GM18508 (cell line): ENCODE measurements at regions not wholly inside any gene's neighbourhood (a gene's known extent, or its start where the extent isn't known, plus 50 kb on each side); places are given as distances from the start of the nearest gene placed in this dataset.

Experiments
- ATAC-seq: cut with Tn5 transposase; IDR thresholded peaks from one replicate; pipeline ENCODE4 v1.9.1; 2021; ENCODE audit warnings: moderate number of reproducible peaks; ENCODE audit not compliant: insufficient read depth, unreplicated experiment

DNA sequence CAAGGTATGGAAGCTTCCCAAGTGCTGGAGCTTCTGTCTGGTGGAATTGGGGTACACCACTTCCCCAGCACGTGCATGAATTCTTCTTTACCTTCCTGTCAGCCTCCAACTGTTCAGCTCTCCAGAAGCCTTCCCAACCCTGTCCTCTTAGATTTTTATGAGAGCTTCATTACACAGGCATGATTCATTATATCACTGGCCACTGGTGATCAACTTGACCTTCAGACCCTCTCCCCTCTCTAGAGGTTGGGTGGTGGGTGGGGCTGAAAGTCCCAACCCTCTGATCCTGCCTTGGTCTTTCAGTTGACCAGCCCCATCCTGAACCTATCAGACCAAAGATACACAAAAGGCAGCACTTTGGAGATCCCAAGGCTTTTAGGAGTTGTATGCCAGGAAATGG lies 795.7 kb upstream of the SOX9 start:
- no peak for ATAC-seq

- ATAC-seq, result no peak
Observed at GRCh38 chr17:71325886-71326285, 794.9 kb upstream of the SOX9 start.

GRCh38 chr17:71327376-71328059 lies 793.3 kb upstream of the SOX9 start:
- no peak for ATAC-seq

DNA sequence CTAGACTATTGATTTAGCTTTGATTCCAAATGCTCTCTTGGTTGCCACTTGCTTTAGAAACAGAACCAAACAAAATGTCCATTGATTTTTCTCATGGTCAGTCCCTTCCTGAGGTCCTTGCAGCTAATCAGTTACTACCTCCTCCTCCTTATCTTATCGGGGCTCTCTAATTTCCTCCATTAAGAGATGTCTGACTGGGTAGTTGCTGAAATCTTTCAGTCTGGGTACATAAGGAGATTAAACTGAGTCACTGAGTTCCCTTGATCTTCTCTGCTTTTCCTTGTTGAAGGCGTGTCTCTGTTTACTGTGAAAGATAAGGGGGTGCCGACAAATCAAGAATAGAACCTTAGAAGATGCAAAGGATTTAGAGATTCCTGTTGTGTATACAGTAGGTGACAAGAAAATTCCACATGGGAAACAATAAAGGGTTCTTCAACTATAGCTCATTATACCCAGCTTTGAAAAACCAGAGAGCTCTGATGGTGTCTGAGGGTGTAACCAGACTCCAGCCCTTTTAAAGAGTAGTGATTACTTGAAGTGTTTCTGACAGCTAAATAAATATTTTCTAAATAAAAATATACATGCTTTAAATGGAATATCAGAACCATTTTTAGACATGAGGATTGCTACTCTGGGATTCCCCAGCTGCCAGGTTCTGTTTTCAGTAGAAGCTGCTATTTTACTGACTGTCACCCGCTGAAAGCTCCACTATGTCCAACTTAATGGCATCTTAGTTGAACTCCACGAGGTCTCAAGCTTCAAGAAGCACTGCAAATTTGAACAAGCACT lies 791.3 kb upstream of the SOX9 start:
- ATAC-seq, result no peak

DNA sequence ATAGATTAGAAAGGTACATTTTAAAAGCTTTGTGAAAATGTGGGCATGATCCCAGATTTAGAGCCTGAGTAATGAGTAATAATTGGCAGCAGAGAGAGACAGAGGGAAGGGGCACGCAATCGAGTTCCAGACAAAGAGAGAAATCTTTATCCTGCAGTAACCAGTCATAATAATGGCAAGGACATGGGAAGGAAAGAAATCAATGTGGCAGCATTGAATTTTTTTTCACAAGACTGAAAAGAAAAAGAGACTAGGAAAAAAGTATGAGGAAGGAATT lies 790.8 kb upstream of the SOX9 start:
- ATAC-seq, result no peak

DNA sequence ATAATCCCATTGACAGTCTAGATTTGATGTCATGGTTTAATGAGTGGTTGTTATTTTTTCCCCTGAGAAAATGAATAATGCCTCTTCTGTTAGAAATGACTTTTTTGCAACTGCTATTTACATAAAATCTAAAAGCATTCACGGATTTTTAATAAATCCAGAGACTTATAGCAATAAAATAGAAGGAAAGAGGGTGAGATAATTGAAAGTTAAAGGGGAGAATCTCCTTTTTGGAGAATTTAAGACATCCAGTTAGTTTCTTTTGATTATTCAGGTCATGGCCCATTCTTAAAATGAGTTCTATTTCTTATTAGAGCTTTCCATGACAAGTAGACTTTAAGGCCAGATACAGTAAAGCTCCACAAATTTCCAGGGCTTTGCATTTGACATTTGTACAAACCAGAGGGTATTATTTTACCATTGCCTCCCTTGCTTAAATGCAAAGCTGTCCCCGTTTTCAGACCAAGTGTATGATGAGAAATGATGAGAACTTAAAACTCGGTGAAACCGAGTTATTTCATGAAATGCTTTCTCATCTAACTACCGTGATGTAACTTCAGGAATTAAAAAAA lies 789.0 kb upstream of the SOX9 start:
- ATAC-seq, result no peak

DNA sequence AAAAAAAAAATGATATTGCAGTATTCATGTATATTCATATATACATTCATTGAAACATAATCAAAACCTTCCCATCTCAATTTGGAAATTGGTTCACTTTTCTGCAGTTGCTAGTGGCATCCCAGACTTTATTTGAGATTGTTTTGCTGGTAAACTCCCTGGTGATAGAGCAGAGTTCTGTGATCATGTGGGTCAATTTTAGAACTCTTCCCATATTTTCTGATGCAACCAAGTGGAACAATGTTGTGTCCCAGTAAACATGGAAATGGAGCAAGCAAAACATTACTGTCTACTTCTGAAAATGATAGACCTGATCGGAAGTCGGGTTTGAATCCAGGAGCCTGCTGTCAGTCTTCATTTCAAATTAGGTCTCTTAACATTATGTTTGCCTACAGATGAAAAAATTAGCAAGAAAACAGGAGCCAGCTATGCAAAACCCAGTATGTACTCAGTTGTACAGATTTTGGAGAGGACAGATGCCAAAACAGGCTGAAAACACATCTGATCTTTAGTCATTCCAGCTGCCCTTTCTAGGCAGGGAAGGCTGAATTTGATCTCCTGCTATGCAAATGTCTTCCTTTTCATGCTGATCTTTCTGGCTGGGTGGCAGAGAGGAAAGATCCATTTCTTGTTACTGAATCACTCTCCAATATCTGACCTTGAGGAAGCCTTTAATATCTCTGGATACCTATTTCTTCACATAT lies 786.6 kb upstream of the SOX9 start:
- no peak for ATAC-seq

- ATAC-seq, result no peak
Observed at GRCh38 chr17:71335212-71335611, 785.6 kb upstream of the SOX9 start.

DNA sequence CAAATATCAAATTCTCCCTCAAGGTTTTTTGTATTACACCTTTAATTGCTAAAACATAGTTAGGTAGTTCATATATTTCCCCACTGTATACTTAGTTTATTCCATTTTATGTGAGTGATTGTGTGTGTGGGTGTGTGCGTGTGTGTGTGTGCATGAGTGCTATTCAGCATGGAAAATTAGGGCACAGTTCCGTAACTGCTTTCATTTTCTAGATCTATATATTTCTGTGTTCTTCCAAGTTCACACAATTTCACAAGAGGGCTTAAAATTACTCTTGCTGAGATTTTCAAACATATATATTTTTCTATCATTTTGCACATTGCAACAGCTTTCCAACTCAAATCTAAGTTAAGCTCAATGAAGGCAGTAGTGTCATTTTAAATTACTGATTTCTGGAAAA lies 782.9 kb upstream of the SOX9 start:
- no peak for ATAC-seq

- ATAC-seq, result no peak
Observed at GRCh38 chr17:71338396-71338795, 782.4 kb upstream of the SOX9 start.

DNA sequence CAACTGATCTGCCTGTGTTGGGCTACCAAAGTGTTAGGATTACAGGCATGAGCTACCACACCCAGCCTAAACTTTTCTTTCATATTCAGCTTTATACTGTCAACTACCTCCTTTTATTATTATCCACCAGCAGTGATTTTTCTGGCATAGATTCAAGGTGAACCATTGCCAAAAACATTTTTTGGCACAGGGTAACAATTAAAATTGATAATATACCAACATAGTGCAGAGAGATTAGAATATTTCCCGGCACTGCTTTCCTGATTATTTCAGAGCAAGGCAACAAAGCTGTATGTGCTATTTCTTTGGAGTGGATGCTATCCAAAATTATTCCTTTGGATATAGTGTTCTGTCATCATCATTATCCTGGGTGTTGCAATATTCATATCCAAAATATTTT lies 781.6 kb upstream of the SOX9 start:
- no peak for ATAC-seq

- ATAC-seq, result no peak
Observed at GRCh38 chr17:71342737-71343136, 778.1 kb upstream of the SOX9 start.

- ATAC-seq, result no peak
Observed at GRCh38 chr17:71349908-71350600, 770.8 kb upstream of the SOX9 start.

GRCh38 chr17:71360301-71360700 lies 760.5 kb upstream of the SOX9 start:
- ATAC-seq, result no peak

- ATAC-seq, result no peak
Observed at GRCh38 chr17:71361656-71362450, 759.0 kb upstream of the SOX9 start.

- no peak for ATAC-seq
Observed at GRCh38 chr17:71363661-71364060, 757.2 kb upstream of the SOX9 start.

GRCh38 chr17:71371809-71372208 lies 749.0 kb upstream of the SOX9 start:
- ATAC-seq, result no peak

DNA sequence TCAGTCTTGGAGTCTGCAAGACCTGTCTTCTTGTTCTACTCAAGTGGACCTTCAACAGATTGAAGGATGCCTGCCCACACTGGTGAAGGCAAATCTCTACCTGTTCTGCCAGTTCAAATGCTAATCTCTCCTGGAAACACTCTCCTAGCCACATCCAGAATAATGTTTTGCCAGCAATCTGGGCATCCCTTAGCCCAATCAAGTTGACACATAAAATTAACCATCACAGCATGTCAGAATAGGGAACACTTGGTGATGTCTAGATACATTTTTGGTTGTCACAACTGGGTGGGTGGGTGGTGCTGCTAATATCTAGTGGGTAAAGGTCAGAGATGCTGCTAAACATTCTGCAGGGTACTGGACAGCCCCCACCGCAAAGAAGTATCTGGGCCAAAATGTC lies 744.9 kb upstream of the SOX9 start:
- no peak for ATAC-seq

DNA sequence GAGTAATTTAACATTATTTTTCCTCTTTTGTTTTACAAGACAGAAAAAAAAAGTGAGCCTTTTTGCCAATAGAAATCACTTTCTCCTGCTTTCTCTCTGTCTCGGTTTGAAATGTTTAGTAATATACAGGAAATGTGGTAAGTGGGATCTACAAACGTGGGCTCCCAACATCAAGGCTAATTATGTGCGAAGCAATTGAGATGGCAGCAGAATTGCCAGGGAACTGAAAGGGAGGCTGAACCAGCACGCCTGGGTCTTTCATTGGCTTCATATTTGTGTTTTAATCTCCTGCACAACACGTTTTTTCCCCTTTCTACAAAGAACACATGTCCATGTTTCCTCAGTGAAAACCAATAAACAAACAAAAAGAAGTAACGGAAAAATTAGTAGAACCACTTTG lies 743.9 kb upstream of the SOX9 start:
- no peak for ATAC-seq

GRCh38 chr17:71378036-71378435 lies 742.8 kb upstream of the SOX9 start:
- ATAC-seq, result no peak
